ENCODE measurements at regions not wholly inside any gene's neighbourhood (a gene's known extent, or its start where the extent isn't known, plus 50 kb on each side); places are given as distances from the start of the nearest gene placed in this dataset.

GRCh38 chr3:34155108-34155507 lies 356.7 kb downstream of the PDCD6IP start:
- H2AFZ ChIP-seq, result 0 out of 2 replicates have a peak overlapping the region, but pooled peaks have one; percentile 63
- H3K4me1 ChIP-seq (ENCODE audit: insufficient read depth), result no peaks in the 10 kb centered on the region
- no peaks in the 10 kb centered on the region for H3K27me3 ChIP-seq (ENCODE audit: insufficient read depth)
- no peak for ATAC-seq
- H3K27ac ChIP-seq (ENCODE audit: low read depth), result no peak overlapping the region
- no peaks in the 10 kb centered on the region for H3K36me3 ChIP-seq (ENCODE audit: insufficient read depth)
- peaks cover 5% of the 10 kb centered on the region for H3K27me3 Mint-ChIP-seq (ENCODE audit: insufficient read depth, low read depth, poor library complexity)
- H3K9me2 ChIP-seq (ENCODE audit: insufficient read depth), result no peaks in the 10 kb centered on the region
- H3F3A ChIP-seq (replicated peaks; ENCODE audit: low read depth), result no peaks in the 10 kb centered on the region
- H3K79me2 ChIP-seq (replicated peaks; ENCODE audit: insufficient read depth), result no peaks in the 10 kb centered on the region
- no peaks in the 10 kb centered on the region for H4K20me1 ChIP-seq (replicated peaks; ENCODE audit: insufficient read depth)
- no peak for DNase-seq (ENCODE audit: low spot score)
- H3K4me2 ChIP-seq, result no peak overlapping the region
- H3K27ac Mint-ChIP-seq, result no peak overlapping the region
- H3K9me3 Mint-ChIP-seq, result no peaks in the 10 kb centered on the region; the same call in 2 of the 3 replicates
- no peak for TF ChIP-seq ZNF462 (CRISPR knock-in tag; IDR thresholded peaks at IDR 0.05)
- TF ChIP-seq ZNF114 (CRISPR knock-in tag; IDR thresholded peaks at IDR 0.05), result no peak
- TF ChIP-seq EZH2phosphoT487 (IDR thresholded peaks at IDR 0.05; ENCODE audit: unreplicated experiment), result no peak
- TF ChIP-seq EZH2 (IDR thresholded peaks at IDR 0.05; ENCODE audit: low read depth, unreplicated experiment), result no peak
- H3K4me3 ChIP-seq, result no peak overlapping the region
- H3K4me1 Mint-ChIP-seq, result peaks cover 5% of the 10 kb centered on the region; the same call in 1 of the 3 replicates
- H3K36me3 Mint-ChIP-seq (ENCODE audit: low read depth), result no peaks in the 10 kb centered on the region
- no peak overlapping the region for H3K4me3 Mint-ChIP-seq

DNA sequence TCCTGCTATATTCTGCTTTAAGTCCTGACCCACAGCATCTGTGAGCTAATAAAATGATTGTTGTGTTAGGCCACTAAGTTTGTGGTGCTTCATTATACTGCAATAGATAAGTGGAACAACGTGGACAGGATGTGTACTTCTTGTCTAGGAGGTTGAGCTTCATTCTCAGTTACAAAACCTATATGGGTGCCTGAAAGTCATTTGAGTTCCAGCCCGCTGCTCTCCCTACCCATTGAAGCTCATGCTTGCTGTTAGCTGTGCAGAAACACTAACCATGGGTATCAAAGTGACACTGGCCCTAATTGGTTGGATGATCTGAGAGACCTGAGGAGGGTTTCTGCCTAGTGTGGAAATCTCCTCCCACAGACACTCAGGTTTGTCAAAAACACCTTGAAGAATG lies 357.2 kb downstream of the PDCD6IP start:
- H3K4me3 ChIP-seq, result no peak overlapping the region
- Mint-ChIP-seq H3K27me3 (ENCODE audit: insufficient read depth, low read depth, poor library complexity) (peaks cover 5% of the 10 kb centered on the region), H3K4me3 (no peak overlapping the region), H3K9me3 (no peaks in the 10 kb centered on the region; the same call in 2 of the 3 replicates), H3K36me3 (ENCODE audit: low read depth) (no peaks in the 10 kb centered on the region), H3K4me1 (peaks cover 4% of the 10 kb centered on the region; the same call in 1 of the 3 replicates), H3K27ac (no peak overlapping the region)
- DNase-seq (ENCODE audit: low spot score) (no peak), ATAC-seq (no peak)
- no peaks in the 10 kb centered on the region for H4K20me1 ChIP-seq (replicated peaks; ENCODE audit: insufficient read depth)
- H3K4me1 ChIP-seq (ENCODE audit: insufficient read depth), result no peaks in the 10 kb centered on the region
- no peak overlapping the region for H3K27ac ChIP-seq (ENCODE audit: low read depth)
- no peaks in the 10 kb centered on the region for H3F3A ChIP-seq (replicated peaks; ENCODE audit: low read depth)
- no peaks in the 10 kb centered on the region for H3K9me2 ChIP-seq (ENCODE audit: insufficient read depth)
- H3K79me2 ChIP-seq (replicated peaks; ENCODE audit: insufficient read depth), result no peaks in the 10 kb centered on the region
- peak overlapping the region; percentile 63; the same call in 1 of the 2 replicates for H2AFZ ChIP-seq
- H3K4me2 ChIP-seq, result no peak overlapping the region
- H3K27me3 ChIP-seq (ENCODE audit: insufficient read depth), result no peaks in the 10 kb centered on the region
- H3K36me3 ChIP-seq (ENCODE audit: insufficient read depth), result no peaks in the 10 kb centered on the region
- TF ChIP-seq, protein P1, sequence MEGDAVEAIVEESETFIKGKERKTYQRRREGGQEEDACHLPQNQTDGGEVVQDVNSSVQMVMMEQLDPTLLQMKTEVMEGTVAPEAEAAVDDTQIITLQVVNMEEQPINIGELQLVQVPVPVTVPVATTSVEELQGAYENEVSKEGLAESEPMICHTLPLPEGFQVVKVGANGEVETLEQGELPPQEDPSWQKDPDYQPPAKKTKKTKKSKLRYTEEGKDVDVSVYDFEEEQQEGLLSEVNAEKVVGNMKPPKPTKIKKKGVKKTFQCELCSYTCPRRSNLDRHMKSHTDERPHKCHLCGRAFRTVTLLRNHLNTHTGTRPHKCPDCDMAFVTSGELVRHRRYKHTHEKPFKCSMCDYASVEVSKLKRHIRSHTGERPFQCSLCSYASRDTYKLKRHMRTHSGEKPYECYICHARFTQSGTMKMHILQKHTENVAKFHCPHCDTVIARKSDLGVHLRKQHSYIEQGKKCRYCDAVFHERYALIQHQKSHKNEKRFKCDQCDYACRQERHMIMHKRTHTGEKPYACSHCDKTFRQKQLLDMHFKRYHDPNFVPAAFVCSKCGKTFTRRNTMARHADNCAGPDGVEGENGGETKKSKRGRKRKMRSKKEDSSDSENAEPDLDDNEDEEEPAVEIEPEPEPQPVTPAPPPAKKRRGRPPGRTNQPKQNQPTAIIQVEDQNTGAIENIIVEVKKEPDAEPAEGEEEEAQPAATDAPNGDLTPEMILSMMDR (conservative IDR thresholded peaks at IDR 0.05; ENCODE audit: low read depth in 2 of 2), result no peak
- TF ChIP-seq JUNB (IDR thresholded peaks at IDR 0.05; ENCODE audit: unreplicated experiment), result no peak

Data from GM23338 (cell line).